Limb (tissue), 2 donors: ENCODE measurements at regions not wholly inside any gene's neighbourhood (a gene's known extent, or its start where the extent isn't known, plus 50 kb on each side); places are given as distances from the start of the nearest gene placed in this dataset.

Experiments
- DNase-seq, 2 donors: peaks; one replicate each; pipeline ENCODE4 v3.0.0-alpha.2; 2016; ENCODE audit errors: extremely low spot score in 2 of 2

- no peak for DNase-seq
These were observed 356.6 kb upstream of the ADAMTS9 start for GRCh38 chr3:65044401-65044800.

GRCh38 chr3:65042675-65043074, 354.9 kb upstream of the ADAMTS9 start:
- no peak for DNase-seq

- no peak for DNase-seq
These were observed 352.0 kb upstream of the ADAMTS9 start for GRCh38 chr3:65039754-65040210.

- DNase-seq, result peak in 1 of 2 donors; percentile 49
These were observed 350.1 kb upstream of the ADAMTS9 start for GRCh38 chr3:65037861-65038260.

- DNase-seq, result no peak
These were observed 347.4 kb upstream of the ADAMTS9 start for GRCh38 chr3:65035246-65035645.

- DNase-seq, result no peak
These were observed 345.8 kb upstream of the ADAMTS9 start for GRCh38 chr3:65033576-65033975.

GRCh38 chr3:65030847-65031463, 343.2 kb upstream of the ADAMTS9 start:
- DNase-seq, result no peak

GRCh38 chr3:65030014-65030627, 342.3 kb upstream of the ADAMTS9 start:
- DNase-seq, result no peak

GRCh38 chr3:65029130-65029529, 341.3 kb upstream of the ADAMTS9 start:
- DNase-seq, result no peak

GRCh38 chr3:65028024-65028423, 340.2 kb upstream of the ADAMTS9 start:
- DNase-seq, result no peak

- no peak for DNase-seq
These were observed 339.5 kb upstream of the ADAMTS9 start for GRCh38 chr3:65027335-65027734.

GRCh38 chr3:65026151-65026550, 338.4 kb upstream of the ADAMTS9 start:
- no peak for DNase-seq

- DNase-seq, result no peak
These were observed 336.3 kb upstream of the ADAMTS9 start for GRCh38 chr3:65024148-65024547.

- DNase-seq, result peak in 1 of 2 donors; percentile 49
These were observed 332.7 kb upstream of the ADAMTS9 start for GRCh38 chr3:65020281-65021160.

- no peak for DNase-seq
These were observed 331.7 kb upstream of the ADAMTS9 start for GRCh38 chr3:65019443-65020055.

GRCh38 chr3:65018801-65019200, 331.0 kb upstream of the ADAMTS9 start:
- no peak for DNase-seq

- DNase-seq, result no peak
These were observed 329.6 kb upstream of the ADAMTS9 start for GRCh38 chr3:65017359-65017758.

GRCh38 chr3:65015711-65016110, 327.9 kb upstream of the ADAMTS9 start:
- no peak for DNase-seq

GRCh38 chr3:65013053-65013452, 325.3 kb upstream of the ADAMTS9 start:
- DNase-seq, result no peak

- DNase-seq, result no peak
These were observed 318.5 kb upstream of the ADAMTS9 start for GRCh38 chr3:65006300-65006739.

- no peak for DNase-seq
These were observed 317.7 kb upstream of the ADAMTS9 start for GRCh38 chr3:65005486-65005885.

GRCh38 chr3:65004795-65005295, 317.0 kb upstream of the ADAMTS9 start:
- no peak for DNase-seq
